ENCODE measurements at regions not wholly inside any gene's neighbourhood (a gene's known extent, or its start where the extent isn't known, plus 50 kb on each side); places are given as distances from the start of the nearest gene placed in this dataset.

GRCh38 chr11:26834601-26835000 is 112.7 kb upstream of the SLC5A12 start:
- no peak overlapping the region for H3K4me2 ChIP-seq (ENCODE audit: low read length)
- H3K27ac ChIP-seq (ENCODE audit: low read depth, low read length) = no peak overlapping the region
- POLR2A ChIA-PET = no interaction called here
- ATAC-seq (no peak), DNase-seq (ENCODE audit: low read depth, low spot score) (no peak)
- no peaks in the 10 kb centered on the region for H3K79me2 ChIP-seq (ENCODE audit: insufficient read depth, low read length)
- BruUV-seq (replicated peaks) = no TSS peak
- RAD21 ChIA-PET (ENCODE audit: low non-redundant PET in 1 of 2, low total read pairs in 2 of 2, uncharacterized antibody in 2 of 2, unreplicated experiment in 2 of 2) = no interaction called here
- no peaks in the 10 kb centered on the region for H4K20me1 ChIP-seq (ENCODE audit: insufficient read depth)
- no peaks in the 10 kb centered on the region for H3K4me1 ChIP-seq (ENCODE audit: control insufficient read depth in 1 of 2, insufficient read depth in 2 of 2, low read length in 2 of 2)
- no peaks in the 10 kb centered on the region; a peak in 3 of 4 replicates for H3K9me3 ChIP-seq (ENCODE audit: control insufficient read depth in 1 of 2, insufficient read depth in 1 of 2, low read depth in 1 of 2, low read length in 2 of 2)
- H3K27me3 ChIP-seq (ENCODE audit: insufficient read depth, low read length) = no peaks in the 10 kb centered on the region
- CTCF ChIA-PET = no interaction called here
- no peak for TF ChIP-seq POLR2A (IDR thresholded peaks at IDR 0.05; ENCODE audit: borderline replicate concordance, extremely low read depth, insufficient read depth, insufficient read length)
- no peak for TF ChIP-seq EGR1 (IDR thresholded peaks at IDR 0.05; ENCODE audit: low read depth)
- no peak for TF ChIP-seq CEBPB (IDR thresholded peaks at IDR 0.05; ENCODE audit: low read depth)
- no peak for TF ChIP-seq CTCF (IDR thresholded peaks at IDR 0.05 in 2 of 3, conservative IDR thresholded peaks at IDR 0.05 in 1 of 3; ENCODE audit: borderline replicate concordance in 1 of 3, insufficient read depth in 1 of 3, low read depth in 2 of 3, low read length in 2 of 3)
- TF ChIP-seq, protein P1, sequence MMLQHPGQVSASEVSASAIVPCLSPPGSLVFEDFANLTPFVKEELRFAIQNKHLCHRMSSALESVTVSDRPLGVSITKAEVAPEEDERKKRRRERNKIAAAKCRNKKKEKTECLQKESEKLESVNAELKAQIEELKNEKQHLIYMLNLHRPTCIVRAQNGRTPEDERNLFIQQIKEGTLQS (IDR thresholded peaks at IDR 0.05) = no peak
- no peak for TF ChIP-seq ELF1 (IDR thresholded peaks at IDR 0.05; ENCODE audit: borderline replicate concordance, low read depth)
- no peak for TF ChIP-seq EZH2phosphoT487 (IDR thresholded peaks at IDR 0.05; ENCODE audit: borderline replicate concordance)
- TF ChIP-seq SP1 (IDR thresholded peaks at IDR 0.05; ENCODE audit: low read depth) = no peak
- TF ChIP-seq POLR2AphosphoS5 (IDR thresholded peaks at IDR 0.05; ENCODE audit: low read depth, low read length) = no peak
- H3K4me3 ChIP-seq (replicated peaks in 1 of 2; ENCODE audit: low read depth in 1 of 2, low read length in 2 of 2) = no peak overlapping the region
- no peak overlapping the region for H2AFZ ChIP-seq (ENCODE audit: low read depth, low read length, poor library complexity, severe bottlenecking)
- no peak overlapping the region for H3K9ac ChIP-seq (ENCODE audit: low read length)
- no peaks in the 10 kb centered on the region for H3K36me3 ChIP-seq (ENCODE audit: control insufficient read depth in 1 of 2, insufficient read depth in 2 of 2, low read length in 2 of 2)
- intact Hi-C loops (cut with micrococcal nuclease) = no loop called here
- no peaks in the 10 kb centered on the region for H3K9me2 ChIP-seq (ENCODE audit: insufficient read depth)

GRCh38 chr11:26835611-26836010 is 113.8 kb upstream of the SLC5A12 start:
- H3K4me3 ChIP-seq (replicated peaks in 1 of 2; ENCODE audit: low read depth in 1 of 2, low read length in 2 of 2) = no peak overlapping the region
- H3K9me3 ChIP-seq (ENCODE audit: control insufficient read depth in 1 of 2, insufficient read depth in 1 of 2, low read depth in 1 of 2, low read length in 2 of 2) = no peaks in the 10 kb centered on the region; a peak in 2 of 4 replicates
- no peak overlapping the region for H3K4me2 ChIP-seq (ENCODE audit: low read length)
- no TSS peak for BruUV-seq (replicated peaks)
- no peaks in the 10 kb centered on the region for H3K4me1 ChIP-seq (ENCODE audit: control insufficient read depth in 1 of 2, insufficient read depth in 2 of 2, low read length in 2 of 2)
- H2AFZ ChIP-seq (ENCODE audit: low read depth, low read length, poor library complexity, severe bottlenecking) = no peak overlapping the region
- H3K27me3 ChIP-seq (ENCODE audit: insufficient read depth, low read length) = no peaks in the 10 kb centered on the region
- H3K9me2 ChIP-seq (ENCODE audit: insufficient read depth) = no peaks in the 10 kb centered on the region
- no peaks in the 10 kb centered on the region for H3K79me2 ChIP-seq (ENCODE audit: insufficient read depth, low read length)
- no peaks in the 10 kb centered on the region for H3K36me3 ChIP-seq (ENCODE audit: control insufficient read depth in 1 of 2, insufficient read depth in 2 of 2, low read length in 2 of 2)
- CTCF ChIA-PET = no interaction called here
- no peaks in the 10 kb centered on the region for H4K20me1 ChIP-seq (ENCODE audit: insufficient read depth)
- POLR2A ChIA-PET = no interaction called here
- TF ChIP-seq, protein P1 (IDR thresholded peaks at IDR 0.05) = no peak
- no peak for TF ChIP-seq CTCF (IDR thresholded peaks at IDR 0.05 in 2 of 3, conservative IDR thresholded peaks at IDR 0.05 in 1 of 3; ENCODE audit: borderline replicate concordance in 1 of 3, insufficient read depth in 1 of 3, low read depth in 2 of 3, low read length in 2 of 3)
- H3K9ac ChIP-seq (ENCODE audit: low read length) = no peak overlapping the region
- no peak for DNase-seq (ENCODE audit: low read depth, low spot score)
- RAD21 ChIA-PET (ENCODE audit: low non-redundant PET in 1 of 2, low total read pairs in 2 of 2, uncharacterized antibody in 2 of 2, unreplicated experiment in 2 of 2) = no interaction called here
- ATAC-seq = no peak
- no peak overlapping the region for H3K27ac ChIP-seq (ENCODE audit: low read depth, low read length)
- intact Hi-C loops (cut with micrococcal nuclease) = no loop called here

All from HCT116 (cell line).